ENCODE measurements at regions not wholly inside any gene's neighbourhood (a gene's known extent, or its start where the extent isn't known, plus 50 kb on each side); places are given as distances from the start of the nearest gene placed in this dataset.
"Not testable (repeated sequence)": the region's sequence is repeated elsewhere in the genome, so short reads cannot be mapped to it uniquely, and the experiment has no call there.

- no peak for DNase-seq
Measured at GRCh38 chr13:58379221-58379620, 747.7 kb downstream of the PCDH17 start.

- DNase-seq, result not testable (repeated sequence)
Measured at GRCh38 chr13:58385336-58385735, 753.8 kb downstream of the PCDH17 start.

- DNase-seq, result no peak
Measured at GRCh38 chr13:58397596-58398387, 766.2 kb downstream of the PCDH17 start.

DNA sequence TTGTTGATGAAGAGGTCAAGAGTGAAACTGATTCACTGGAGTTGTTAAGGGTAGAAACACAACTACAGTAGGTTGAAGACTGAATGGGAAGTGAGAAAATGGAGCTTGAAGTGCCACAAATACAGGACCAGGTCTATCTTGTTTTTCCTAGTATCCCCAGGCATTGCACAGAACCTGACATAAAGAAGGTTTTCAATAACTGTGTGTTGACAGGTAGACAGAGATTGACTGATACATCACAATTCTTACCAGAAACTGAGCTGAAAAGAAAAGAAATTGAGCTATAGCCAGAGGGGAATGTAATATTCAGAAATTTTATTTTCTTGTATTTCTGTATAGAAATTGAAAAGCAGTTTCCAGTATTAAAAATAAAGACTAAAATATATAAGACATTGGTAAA is 767.7 kb downstream of the PCDH17 start:
- no peak for DNase-seq

DNA sequence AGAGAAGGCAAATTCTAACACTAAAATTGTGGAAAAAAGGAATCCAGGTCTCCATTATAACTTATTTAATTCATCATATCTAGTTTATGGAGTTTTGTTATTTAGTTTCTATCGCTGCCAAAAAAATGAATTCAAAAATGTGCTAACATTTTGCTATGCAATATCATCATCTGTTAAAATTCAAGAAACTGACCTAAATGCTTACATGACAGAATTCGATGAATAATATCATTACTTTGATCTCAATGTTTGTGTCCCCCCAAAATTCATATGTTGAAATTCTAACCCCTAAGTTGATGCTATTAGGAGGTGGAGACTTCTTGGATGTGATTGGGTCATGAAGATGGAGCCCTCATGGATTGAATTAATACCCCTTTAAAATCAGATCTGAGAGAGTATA is 775.0 kb downstream of the PCDH17 start:
- no peak for DNase-seq

GRCh38 chr13:58429917-58430316 is 798.4 kb downstream of the PCDH17 start:
- no peak for DNase-seq

- no peak for DNase-seq
Measured at GRCh38 chr13:58434943-58435342, 803.4 kb downstream of the PCDH17 start.

DNA sequence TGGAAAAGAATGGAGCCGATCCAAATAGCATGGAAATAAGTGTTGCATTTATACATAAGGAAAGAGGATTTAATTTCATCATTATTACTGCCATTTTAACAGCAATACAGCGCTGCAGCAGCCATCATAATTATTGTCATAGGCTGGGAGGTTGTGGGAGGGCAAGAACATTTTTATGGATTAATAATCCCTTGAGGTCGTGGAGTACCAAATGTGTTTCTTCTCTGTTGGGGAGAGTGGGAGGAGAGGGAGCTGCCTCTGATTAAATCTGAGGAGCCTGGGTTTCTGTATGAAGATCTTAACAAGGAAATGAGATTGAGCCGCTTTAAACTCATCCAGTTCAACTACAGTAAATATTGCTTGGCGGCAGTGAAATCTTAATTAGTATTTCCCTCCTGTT is 805.9 kb downstream of the PCDH17 start:
- DNase-seq, result no peak

- DNase-seq, result no peak
Measured at GRCh38 chr13:58446979-58447378, 815.4 kb downstream of the PCDH17 start.

DNA sequence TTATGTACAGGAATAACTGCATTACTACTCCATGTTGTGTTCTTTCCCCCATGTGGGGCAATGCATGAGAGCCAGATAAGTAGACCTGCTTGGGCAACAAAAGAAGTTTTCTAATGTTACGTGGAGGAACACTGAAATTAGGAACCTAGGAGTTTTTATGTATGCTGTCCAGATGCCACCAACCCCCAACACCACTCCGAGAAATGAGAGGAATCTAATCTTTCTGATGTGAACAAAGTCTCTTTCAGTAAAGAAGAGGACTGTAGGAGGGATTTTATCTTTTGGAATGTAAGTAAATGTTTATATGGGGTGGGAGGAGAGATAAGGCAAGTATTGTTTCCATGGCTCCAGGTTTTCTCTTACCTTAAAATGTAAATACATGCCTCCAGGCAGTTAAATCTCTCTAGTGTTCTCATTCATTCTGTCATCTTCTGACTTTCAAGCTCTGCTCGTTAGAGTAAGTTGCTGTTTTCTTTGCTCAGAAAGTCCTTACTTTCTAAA is 820.6 kb downstream of the PCDH17 start:
- DNase-seq, result no peak

GRCh38 chr13:58455094-58455493 is 823.5 kb downstream of the PCDH17 start:
- no peak for DNase-seq

- DNase-seq, result no peak
Measured at GRCh38 chr13:58461217-58461616, 829.7 kb downstream of the PCDH17 start.

DNA sequence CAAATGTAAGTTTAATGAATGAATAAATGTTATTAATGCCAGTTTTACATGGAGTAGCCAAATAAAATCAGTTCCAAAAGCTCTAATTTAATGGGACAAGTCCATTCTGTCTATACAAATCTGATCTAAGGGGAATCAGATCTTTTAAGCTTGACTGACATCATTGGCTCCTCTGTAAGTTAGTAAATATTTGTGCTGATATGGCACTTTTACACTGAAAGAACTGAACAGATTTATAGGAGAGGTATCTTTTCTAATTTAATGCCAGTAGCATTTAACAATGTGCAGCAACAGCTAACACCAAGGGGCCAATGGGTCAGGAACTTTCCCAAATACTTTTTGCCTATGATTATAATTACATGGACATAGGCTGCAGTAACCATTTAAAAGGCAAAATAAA is 832.3 kb downstream of the PCDH17 start:
- DNase-seq, result no peak

- no peak for DNase-seq
Measured at GRCh38 chr13:58467176-58467575, 835.6 kb downstream of the PCDH17 start.

- no peak for DNase-seq
Measured at GRCh38 chr13:58472483-58472882, 840.9 kb downstream of the PCDH17 start.

DNA sequence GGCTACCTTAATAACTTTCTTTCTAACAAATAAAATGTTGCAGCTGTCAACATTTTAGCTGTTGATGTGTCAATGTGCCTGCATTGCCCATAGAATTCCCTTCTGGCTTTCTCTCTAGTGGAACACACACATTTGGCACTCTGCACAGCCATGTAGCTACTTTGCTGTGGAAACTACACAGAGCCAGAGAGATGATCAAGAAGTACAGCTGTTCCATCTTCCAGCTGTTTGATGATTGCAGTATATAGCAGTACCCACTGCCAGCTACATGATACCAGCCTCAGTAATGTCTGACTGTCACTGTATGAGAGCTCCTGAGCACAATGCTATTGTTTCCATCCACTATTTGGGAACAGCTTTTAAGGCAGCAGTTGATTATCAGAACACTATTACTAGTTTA is 843.0 kb downstream of the PCDH17 start:
- no peak for DNase-seq

GRCh38 chr13:58476206-58476918 is 844.8 kb downstream of the PCDH17 start:
- DNase-seq, result no peak

GRCh38 chr13:58478858-58479257 is 847.3 kb downstream of the PCDH17 start:
- no peak for DNase-seq

DNA sequence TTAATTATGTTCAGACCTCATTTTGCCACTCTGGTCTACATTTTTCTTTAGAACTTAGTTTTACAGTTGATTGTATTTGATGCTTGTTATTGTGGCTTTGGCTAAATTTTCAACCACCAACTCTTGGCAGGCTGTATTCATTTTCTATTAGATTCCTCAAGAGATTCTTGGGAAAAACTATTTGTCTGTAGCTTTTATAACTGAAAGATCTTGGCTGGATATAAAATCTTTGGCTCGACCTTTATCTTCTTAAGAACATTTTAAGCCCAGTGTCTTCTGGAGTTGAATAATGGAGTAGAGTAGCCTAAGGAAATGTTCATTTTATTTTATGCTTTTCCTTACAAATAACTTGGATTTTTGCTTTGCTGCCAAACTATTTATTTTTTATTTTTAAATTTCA is 848.5 kb downstream of the PCDH17 start:
- no peak for DNase-seq

GRCh38 chr13:58488251-58488650 is 856.7 kb downstream of the PCDH17 start:
- no peak for DNase-seq

DNA sequence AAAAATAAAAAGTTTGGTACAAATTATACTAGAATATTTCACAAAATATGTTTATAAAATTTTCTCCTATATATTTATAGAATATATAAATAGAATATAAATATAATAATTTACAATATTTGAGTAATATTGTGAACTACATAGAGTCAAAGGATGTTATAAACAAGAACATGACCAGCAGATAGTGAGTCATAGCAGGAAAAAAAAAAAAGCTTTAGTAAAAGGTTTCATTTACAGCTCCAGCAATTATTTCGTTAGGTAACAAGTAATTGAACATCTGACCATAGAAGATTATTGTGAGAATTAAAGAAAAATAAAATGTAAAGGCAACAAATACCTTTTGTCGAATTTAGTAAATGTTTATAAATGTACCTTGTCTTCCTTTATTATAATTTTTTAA is 864.1 kb downstream of the PCDH17 start:
- DNase-seq, result no peak

- DNase-seq, result no peak
Measured at GRCh38 chr13:58500938-58501337, 869.4 kb downstream of the PCDH17 start.

DNA sequence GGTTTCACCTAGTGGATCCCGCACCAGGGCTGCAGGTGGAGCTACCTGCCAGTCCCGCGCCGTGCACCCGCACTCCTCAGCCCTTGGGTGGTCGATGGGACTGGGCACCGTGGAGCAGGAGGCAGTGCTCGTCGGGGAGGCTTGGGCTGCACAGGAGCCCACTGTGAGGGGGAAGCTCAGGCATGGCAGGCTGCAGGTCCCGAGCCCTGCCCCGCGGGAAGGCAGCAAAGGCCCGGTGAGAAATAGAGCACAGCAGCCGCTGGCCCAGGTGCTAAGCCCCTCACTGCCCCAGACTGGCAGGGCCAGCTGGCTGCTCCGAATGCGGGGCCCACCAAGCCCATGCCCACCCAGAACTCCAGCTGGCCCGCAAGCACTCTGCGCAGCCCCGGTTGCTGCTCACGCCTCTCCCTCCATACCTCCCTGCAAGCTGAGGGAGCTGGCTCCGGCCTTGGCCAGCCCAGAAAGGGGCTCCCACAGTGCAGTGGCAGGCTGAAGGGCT is 872.7 kb downstream of the PCDH17 start:
- DNase-seq, result not testable (repeated sequence)

- not testable (repeated sequence) for DNase-seq
Measured at GRCh38 chr13:58505262-58505920, 873.8 kb downstream of the PCDH17 start.

Data from NCI-H1930 (cell line).